HCT116 (cell line): ENCODE measurements at regions not wholly inside any gene's neighbourhood (a gene's known extent, or its start where the extent isn't known, plus 50 kb on each side); places are given as distances from the start of the nearest gene placed in this dataset.

Experiments used
- ATAC-seq: fragments of 200-7000 bp; cut with Tn5 transposase; 2 replicates; pipeline ENCODE4 v1.9.1; 2020; ENCODE audit warnings: mild to moderate bottlenecking, moderate library complexity
- BruUV-seq: library from RNA; stranded (reverse); fragments of 400-500 nt; replicated peaks from 2 replicates; lab custom pipeline; 2021; lab: Mats Ljungman, UMichigan
- CTCF ChIA-PET: fragments of 300-600 bp; sonication (Branson Sonifier 250); formaldehyde crosslinking; loops from one replicate; lab custom pipeline; 2021; ENCODE audit warnings: antibody characterized with exemption; lab: Charles Lee
- POLR2A ChIA-PET: fragments of 300-600, 350-600 bp; sonication (Branson Sonifier 250); formaldehyde crosslinking; loops from one replicate; lab custom pipeline; 2021; ENCODE audit warnings: antibody characterized with exemption; lab: Charles Lee
- RAD21 ChIA-PET, 2 experiments: fragments of 300-600 bp; sonication (Branson Sonifier 250); formaldehyde crosslinking; loops; one replicate each; lab custom pipeline; 2023; ENCODE audit warnings: low total read pairs in 2 of 2; ENCODE audit not compliant: uncharacterized antibody in 2 of 2, unreplicated experiment in 2 of 2, low non-redundant PET in 1 of 2; lab: Charles Lee
- DNase-seq: peaks from one replicate; pipeline ENCODE4 v3.0.0-alpha.2; 2010; ENCODE audit warnings: low read depth, low spot score
- H2AFZ ChIP-seq: fragments of 200-600 bp; shearing (Covaris generic), sonication (generic); 2 replicates; pipeline ENCODE4 v1.6.1; 2017; ENCODE audit warnings: low read depth, mixed run types, mixed read lengths, antibody characterized with exemption, low read length; ENCODE audit not compliant: poor library complexity, severe bottlenecking
- H3K27ac ChIP-seq: 2 replicates; pipeline ENCODE4 v1.5.1; 2012; ENCODE audit warnings: low read depth, low read length
- H3K27me3 ChIP-seq: fragments of 200-600 bp; sonication (generic); 2 replicates; pipeline ENCODE4 v1.6.1; 2016; ENCODE audit warnings: mixed run types, low read length, mixed read lengths; ENCODE audit not compliant: insufficient read depth
- H3K36me3 ChIP-seq, 2 experiments: fragments of 200-500 bp in 1 of 2; fragments of 200-600 bp in 1 of 2; sonication (Bioruptor generic) in 1 of 2; sonication (generic) in 1 of 2; 2 replicates each; pipeline versions ENCODE4 v1.5.1 to v1.6.1; 2014 to 2016; ENCODE audit warnings: low read length in 2 of 2, inconsistent platforms in 1 of 2, mixed read lengths in 1 of 2, mixed run types in 1 of 2; ENCODE audit not compliant: insufficient read depth in 2 of 2, control insufficient read depth in 1 of 2
- H3K4me1 ChIP-seq, 2 experiments: fragments of 200-600 bp in 1 of 2; sonication (generic) in 1 of 2; 2 replicates each; pipeline versions ENCODE4 v1.5.1 to v1.6.1; 2012 to 2017; ENCODE audit warnings: low read length in 2 of 2, inconsistent platforms in 1 of 2, mild to moderate bottlenecking in 1 of 2, mixed read lengths in 1 of 2, mixed run types in 1 of 2, moderate library complexity in 1 of 2; ENCODE audit not compliant: insufficient read depth in 2 of 2, control insufficient read depth in 1 of 2
- H3K4me2 ChIP-seq: fragments of 200-600 bp; sonication (generic); 2 replicates; pipeline ENCODE4 v1.6.1; 2017; ENCODE audit warnings: mixed run types, low read length, mixed read lengths
- H3K4me3 ChIP-seq, 2 experiments: fragments of 200-600 bp in 1 of 2; sonication (generic) in 1 of 2; replicated peaks in 1 of 2; 2 replicates each; pipeline ENCODE4 v1.5.1; 2011 to 2016; ENCODE audit warnings: low read length in 2 of 2, control low read depth in 1 of 2, low read depth in 1 of 2, mild to moderate bottlenecking in 1 of 2, mixed read lengths in 1 of 2, mixed run types in 1 of 2
- H3K79me2 ChIP-seq: fragments of 200-600 bp; sonication (generic); 2 replicates; pipeline ENCODE4 v1.6.1; 2017; ENCODE audit warnings: mild to moderate bottlenecking, mixed run types, low read length, moderate library complexity, mixed read lengths; ENCODE audit not compliant: insufficient read depth
- H3K9ac ChIP-seq: fragments of 200-600 bp; sonication (generic); 2 replicates; pipeline ENCODE4 v1.6.1; 2016; ENCODE audit warnings: low read length, mixed read lengths
- H3K9me2 ChIP-seq: fragments of 200-600 bp; sonication (generic), shearing (Covaris generic); 2 replicates; pipeline ENCODE4 v1.6.1; 2017; ENCODE audit warnings: mixed run types, mild to moderate bottlenecking, moderate library complexity; ENCODE audit not compliant: insufficient read depth
- H3K9me3 ChIP-seq, 2 experiments: fragments of 200-500 bp in 1 of 2; fragments of 200-600 bp in 1 of 2; sonication (Bioruptor generic) in 1 of 2; sonication (generic) in 1 of 2; 2 replicates each; pipeline ENCODE4 v1.6.1; 2014 to 2017; ENCODE audit warnings: low read length in 2 of 2, mixed read lengths in 2 of 2, inconsistent platforms in 1 of 2, low read depth in 1 of 2, mild to moderate bottlenecking in 1 of 2, mixed run types in 1 of 2, moderate library complexity in 1 of 2; ENCODE audit not compliant: control insufficient read depth in 1 of 2, insufficient read depth in 1 of 2
- H4K20me1 ChIP-seq: fragments of 200-600 bp; sonication (generic), shearing (Covaris generic); 2 replicates; pipeline ENCODE4 v1.6.1; 2017; ENCODE audit warnings: mixed run types, mild to moderate bottlenecking, moderate library complexity; ENCODE audit not compliant: insufficient read depth
- CBX3 ChIP-seq: IDR thresholded peaks from 2 replicates; pipeline ENCODE4 v1.6.1; 2012; ENCODE audit warnings: low read depth
- CEBPB ChIP-seq: IDR thresholded peaks from 2 replicates; pipeline ENCODE4 v1.6.1; 2012; ENCODE audit warnings: low read depth
- CTCF ChIP-seq, 3 experiments: fragments of 200-600 bp in 1 of 3; sonication (generic) in 1 of 3; IDR thresholded peaks in 2 of 3; conservative IDR thresholded peaks in 1 of 3; 2 replicates each; pipeline ENCODE4 v1.5.1; 2012 to 2017; ENCODE audit warnings: low read depth in 2 of 3, low read length in 2 of 3, antibody characterized with exemption in 1 of 3, borderline replicate concordance in 1 of 3, control low read depth in 1 of 3, mild to moderate bottlenecking in 1 of 3, mixed read lengths in 1 of 3, mixed run types in 1 of 3, moderate library complexity in 1 of 3; ENCODE audit not compliant: insufficient read depth in 1 of 3
- EGR1 ChIP-seq: IDR thresholded peaks from 2 replicates; pipeline ENCODE4 v1.6.1; 2012; ENCODE audit warnings: low read depth
- ELF1 ChIP-seq: IDR thresholded peaks from 2 replicates; pipeline ENCODE4 v1.6.1; 2012; ENCODE audit warnings: low read depth, borderline replicate concordance
- EZH2phosphoT487 ChIP-seq: fragments of 200-600 bp; IDR thresholded peaks from 2 replicates; pipeline ENCODE4 v1.6.1; 2018; ENCODE audit warnings: antibody characterized with exemption, borderline replicate concordance
- FOSL1 ChIP-seq: IDR thresholded peaks from 2 replicates; pipeline ENCODE4 v1.6.1; 2012; ENCODE audit warnings: low read depth
- JUND ChIP-seq: IDR thresholded peaks from 2 replicates; pipeline ENCODE4 v1.6.1; 2012
- MAX ChIP-seq: IDR thresholded peaks from 2 replicates; pipeline ENCODE4 v1.6.1; 2012
- SIN3A ChIP-seq: IDR thresholded peaks from 2 replicates; pipeline ENCODE4 v1.6.1; 2012; ENCODE audit warnings: low read depth
- SRF ChIP-seq: IDR thresholded peaks from 2 replicates; pipeline ENCODE4 v1.6.1; 2012; ENCODE audit warnings: low read depth
- YY1 ChIP-seq: IDR thresholded peaks from 2 replicates; pipeline ENCODE4 v1.6.1; 2011; ENCODE audit warnings: low read length, low read depth, moderate library complexity, mild to moderate bottlenecking; ENCODE audit not compliant: insufficient replicate concordance; ENCODE audit errors: extremely low read depth
- ZFX ChIP-seq: fragments of 450-650 bp; IDR thresholded peaks from 2 replicates; pipeline ENCODE4 v1.6.1; 2017
- ZNF274 ChIP-seq: fragments of 200-500 bp; sonication (Bioruptor generic); IDR thresholded peaks from 2 replicates; pipeline ENCODE4 v1.6.1; 2014; ENCODE audit warnings: mild to moderate bottlenecking, low read depth, low read length, inconsistent platforms
- intact Hi-C: fragments of 100-400 bp; cut with micrococcal nuclease; formaldehyde crosslinking; loops from 2 replicates; pipeline ENCODE4 v1.10.0; 2022
- TF ChIP-seq, protein P1 (sequence below): IDR thresholded peaks from 2 replicates; pipeline ENCODE4 v1.6.1; 2012
- TF ChIP-seq, protein P2 (sequence below): IDR thresholded peaks from 2 replicates; pipeline ENCODE4 v1.6.1; 2011; ENCODE audit warnings: mild to moderate bottlenecking, low read length, moderate library complexity; ENCODE audit not compliant: insufficient replicate concordance; ENCODE audit errors: extremely low read depth
- TF ChIP-seq, protein P3 (sequence below): IDR thresholded peaks from 2 replicates; pipeline ENCODE4 v1.6.1; 2012; ENCODE audit warnings: low read depth

GRCh38 chr10:123326674-123327073 is 172.5 kb downstream of the BUB3 start:
- Histone ChIP-seq H3K36me3 (no peaks in the 10 kb centered on the region), H2AFZ (no peak overlapping the region), H3K4me1 (no peaks in the 10 kb centered on the region), H3K9ac (no peak overlapping the region), H3K27me3 (no peaks in the 10 kb centered on the region), H4K20me1 (no peaks in the 10 kb centered on the region), H3K79me2 (no peaks in the 10 kb centered on the region), H3K4me3 (no peak overlapping the region), H3K4me2 (no peak overlapping the region), H3K9me3 (no peaks in the 10 kb centered on the region), H3K9me2 (no peaks in the 10 kb centered on the region), H3K27ac (no peak overlapping the region)
- no peak for DNase-seq
- ChIA-PET CTCF (no interaction called here), RAD21 (no interaction called here), POLR2A (no interaction called here)
- no TSS peak for BruUV-seq
- intact Hi-C loops: no loop called here
- TF ChIP-seq CBX3: no peak
- TF ChIP-seq, protein P1, sequence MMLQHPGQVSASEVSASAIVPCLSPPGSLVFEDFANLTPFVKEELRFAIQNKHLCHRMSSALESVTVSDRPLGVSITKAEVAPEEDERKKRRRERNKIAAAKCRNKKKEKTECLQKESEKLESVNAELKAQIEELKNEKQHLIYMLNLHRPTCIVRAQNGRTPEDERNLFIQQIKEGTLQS: no peak
- TF ChIP-seq, protein P2, sequence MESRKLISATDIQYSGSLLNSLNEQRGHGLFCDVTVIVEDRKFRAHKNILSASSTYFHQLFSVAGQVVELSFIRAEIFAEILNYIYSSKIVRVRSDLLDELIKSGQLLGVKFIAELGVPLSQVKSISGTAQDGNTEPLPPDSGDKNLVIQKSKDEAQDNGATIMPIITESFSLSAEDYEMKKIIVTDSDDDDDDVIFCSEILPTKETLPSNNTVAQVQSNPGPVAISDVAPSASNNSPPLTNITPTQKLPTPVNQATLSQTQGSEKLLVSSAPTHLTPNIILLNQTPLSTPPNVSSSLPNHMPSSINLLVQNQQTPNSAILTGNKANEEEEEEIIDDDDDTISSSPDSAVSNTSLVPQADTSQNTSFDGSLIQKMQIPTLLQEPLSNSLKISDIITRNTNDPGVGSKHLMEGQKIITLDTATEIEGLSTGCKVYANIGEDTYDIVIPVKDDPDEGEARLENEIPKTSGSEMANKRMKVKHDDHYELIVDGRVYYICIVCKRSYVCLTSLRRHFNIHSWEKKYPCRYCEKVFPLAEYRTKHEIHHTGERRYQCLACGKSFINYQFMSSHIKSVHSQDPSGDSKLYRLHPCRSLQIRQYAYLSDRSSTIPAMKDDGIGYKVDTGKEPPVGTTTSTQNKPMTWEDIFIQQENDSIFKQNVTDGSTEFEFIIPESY: no peak
- TF ChIP-seq MAX: no peak
- no peak for TF ChIP-seq ZNF274
- TF ChIP-seq, protein P3, sequence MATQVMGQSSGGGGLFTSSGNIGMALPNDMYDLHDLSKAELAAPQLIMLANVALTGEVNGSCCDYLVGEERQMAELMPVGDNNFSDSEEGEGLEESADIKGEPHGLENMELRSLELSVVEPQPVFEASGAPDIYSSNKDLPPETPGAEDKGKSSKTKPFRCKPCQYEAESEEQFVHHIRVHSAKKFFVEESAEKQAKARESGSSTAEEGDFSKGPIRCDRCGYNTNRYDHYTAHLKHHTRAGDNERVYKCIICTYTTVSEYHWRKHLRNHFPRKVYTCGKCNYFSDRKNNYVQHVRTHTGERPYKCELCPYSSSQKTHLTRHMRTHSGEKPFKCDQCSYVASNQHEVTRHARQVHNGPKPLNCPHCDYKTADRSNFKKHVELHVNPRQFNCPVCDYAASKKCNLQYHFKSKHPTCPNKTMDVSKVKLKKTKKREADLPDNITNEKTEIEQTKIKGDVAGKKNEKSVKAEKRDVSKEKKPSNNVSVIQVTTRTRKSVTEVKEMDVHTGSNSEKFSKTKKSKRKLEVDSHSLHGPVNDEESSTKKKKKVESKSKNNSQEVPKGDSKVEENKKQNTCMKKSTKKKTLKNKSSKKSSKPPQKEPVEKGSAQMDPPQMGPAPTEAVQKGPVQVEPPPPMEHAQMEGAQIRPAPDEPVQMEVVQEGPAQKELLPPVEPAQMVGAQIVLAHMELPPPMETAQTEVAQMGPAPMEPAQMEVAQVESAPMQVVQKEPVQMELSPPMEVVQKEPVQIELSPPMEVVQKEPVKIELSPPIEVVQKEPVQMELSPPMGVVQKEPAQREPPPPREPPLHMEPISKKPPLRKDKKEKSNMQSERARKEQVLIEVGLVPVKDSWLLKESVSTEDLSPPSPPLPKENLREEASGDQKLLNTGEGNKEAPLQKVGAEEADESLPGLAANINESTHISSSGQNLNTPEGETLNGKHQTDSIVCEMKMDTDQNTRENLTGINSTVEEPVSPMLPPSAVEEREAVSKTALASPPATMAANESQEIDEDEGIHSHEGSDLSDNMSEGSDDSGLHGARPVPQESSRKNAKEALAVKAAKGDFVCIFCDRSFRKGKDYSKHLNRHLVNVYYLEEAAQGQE: no peak
- TF ChIP-seq CEBPB: no peak
- no peak for TF ChIP-seq ELF1
- TF ChIP-seq YY1: no peak
- no peak for TF ChIP-seq EGR1
- no peak for TF ChIP-seq JUND
- no peak for TF ChIP-seq FOSL1
- TF ChIP-seq SIN3A: no peak
- TF ChIP-seq ZFX: no peak
- TF ChIP-seq SRF: no peak
- TF ChIP-seq CTCF (IDR thresholded peaks at IDR 0.05 in 2 of 3, conservative IDR thresholded peaks at IDR 0.05 in 1 of 3; ENCODE audit: borderline replicate concordance in 1 of 3, insufficient read depth in 1 of 3, low read depth in 2 of 3, low read length in 2 of 3): no peak
- no peak for TF ChIP-seq EZH2phosphoT487
- ATAC-seq: no peak
